ENCODE measurements at regions not wholly inside any gene's neighbourhood (a gene's known extent, or its start where the extent isn't known, plus 50 kb on each side); places are given as distances from the start of the nearest gene placed in this dataset.

DNA sequence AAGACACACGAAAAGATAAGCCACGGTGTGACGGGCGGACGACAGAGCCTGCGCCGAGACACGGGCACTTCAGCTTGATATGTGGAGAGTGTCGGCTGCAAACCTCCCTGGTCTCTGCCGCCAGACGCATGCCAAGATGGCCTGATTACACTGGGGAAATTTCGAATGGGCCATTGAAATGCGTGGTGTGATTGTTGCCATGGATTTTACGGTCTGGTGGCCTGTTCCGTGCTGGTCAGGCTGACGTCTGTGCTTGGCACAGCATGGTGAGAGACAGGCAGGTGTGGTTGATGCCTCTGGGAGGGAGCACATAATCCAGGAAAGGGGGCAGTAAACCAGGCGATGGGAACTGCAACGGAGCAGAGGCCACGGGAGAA lies 105.6 kb upstream of the TMPRSS2 start:
- TF ChIP-seq FOSL1 (IDR thresholded peaks at IDR 0.05; ENCODE audit: insufficient read depth, low read depth, low read length) (no peak), SAP30 (IDR thresholded peaks at IDR 0.05; ENCODE audit: insufficient read depth, insufficient replicate concordance, low read length) (no peak), TCF12 (IDR thresholded peaks at IDR 0.05; ENCODE audit: low read depth, low read length) (no peak)
- TF ChIP-seq, protein P1, sequence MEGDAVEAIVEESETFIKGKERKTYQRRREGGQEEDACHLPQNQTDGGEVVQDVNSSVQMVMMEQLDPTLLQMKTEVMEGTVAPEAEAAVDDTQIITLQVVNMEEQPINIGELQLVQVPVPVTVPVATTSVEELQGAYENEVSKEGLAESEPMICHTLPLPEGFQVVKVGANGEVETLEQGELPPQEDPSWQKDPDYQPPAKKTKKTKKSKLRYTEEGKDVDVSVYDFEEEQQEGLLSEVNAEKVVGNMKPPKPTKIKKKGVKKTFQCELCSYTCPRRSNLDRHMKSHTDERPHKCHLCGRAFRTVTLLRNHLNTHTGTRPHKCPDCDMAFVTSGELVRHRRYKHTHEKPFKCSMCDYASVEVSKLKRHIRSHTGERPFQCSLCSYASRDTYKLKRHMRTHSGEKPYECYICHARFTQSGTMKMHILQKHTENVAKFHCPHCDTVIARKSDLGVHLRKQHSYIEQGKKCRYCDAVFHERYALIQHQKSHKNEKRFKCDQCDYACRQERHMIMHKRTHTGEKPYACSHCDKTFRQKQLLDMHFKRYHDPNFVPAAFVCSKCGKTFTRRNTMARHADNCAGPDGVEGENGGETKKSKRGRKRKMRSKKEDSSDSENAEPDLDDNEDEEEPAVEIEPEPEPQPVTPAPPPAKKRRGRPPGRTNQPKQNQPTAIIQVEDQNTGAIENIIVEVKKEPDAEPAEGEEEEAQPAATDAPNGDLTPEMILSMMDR (IDR thresholded peaks at IDR 0.05; ENCODE audit: control extremely low read depth in 1 of 3, insufficient read depth in 1 of 3, low read depth in 1 of 3, low read length in 3 of 3), result no peak

All from H1 (cell line).